Mesothelial cell of epicardium (in vitro differentiated cells): ENCODE measurements at regions not wholly inside any gene's neighbourhood (a gene's known extent, or its start where the extent isn't known, plus 50 kb on each side); places are given as distances from the start of the nearest gene placed in this dataset.

Source experiments
- DNase-seq, 2 experiments: peaks; one replicate each; pipeline ENCODE4 v3.0.0; 2021; ENCODE audit warnings: low spot score in 2 of 2; ENCODE audit not compliant: unreplicated experiment in 2 of 2
- H3K27ac Mint-ChIP-seq: 2 replicates; pipeline ENCODE4 v1.8.0; 2021; ENCODE audit warnings: mixed read lengths
- H3K27me3 Mint-ChIP-seq: 2 replicates; pipeline ENCODE4 v1.8.0; 2021; ENCODE audit warnings: low read depth, mixed read lengths
- H3K36me3 Mint-ChIP-seq: 2 replicates; pipeline ENCODE4 v1.8.0; 2021; ENCODE audit warnings: mixed read lengths
- H3K4me1 Mint-ChIP-seq: 2 replicates; pipeline ENCODE4 v1.8.0; 2021; ENCODE audit warnings: mixed read lengths
- H3K4me3 Mint-ChIP-seq: 2 replicates; pipeline ENCODE4 v1.8.0; 2021; ENCODE audit warnings: mild to moderate bottlenecking, moderate library complexity, mixed read lengths
- H3K9me3 Mint-ChIP-seq: 2 replicates; pipeline ENCODE4 v1.8.0; 2021; ENCODE audit warnings: mixed read lengths
- CTCF ChIP-seq: fragments of 200-600 bp; sonication (generic); IDR thresholded peaks from one replicate; pipeline ENCODE4 v1.5.0; 2021; ENCODE audit warnings: antibody characterized with exemption; ENCODE audit not compliant: unreplicated experiment

GRCh38 chr2:30072250-30072842 is 74.5 kb upstream of the YPEL5 start:
- Mint-ChIP-seq H3K4me1 (no peaks in the 10 kb centered on the region), H3K36me3 (no peaks in the 10 kb centered on the region), H3K27ac (no peak overlapping the region), H3K9me3 (no peaks in the 10 kb centered on the region), H3K27me3 (peaks cover 38% of the 10 kb centered on the region), H3K4me3 (no peak overlapping the region)
- peak; percentile 29 to 75 for DNase-seq
- peak; percentile 66 for TF ChIP-seq CTCF

- H3K27me3 Mint-ChIP-seq, result peaks cover 44% of the 10 kb centered on the region
- H3K9me3 Mint-ChIP-seq, result no peaks in the 10 kb centered on the region
Observed at GRCh38 chr2:30073523-30073922, 73.3 kb upstream of the YPEL5 start.

GRCh38 chr2:30074023-30074422 is 72.8 kb upstream of the YPEL5 start:
- no peak overlapping the region for H3K27ac Mint-ChIP-seq

More at GRCh38 chr2:30073523-30073922, 73.3 kb upstream of the YPEL5 start:
- no peak for DNase-seq
- TF ChIP-seq CTCF, result no peak
- no peak overlapping the region for H3K27ac Mint-ChIP-seq
- no peak overlapping the region for H3K4me3 Mint-ChIP-seq
- no peaks in the 10 kb centered on the region for H3K36me3 Mint-ChIP-seq
- H3K4me1 Mint-ChIP-seq, result no peaks in the 10 kb centered on the region

GRCh38 chr2:30078521-30078920 is 68.3 kb upstream of the YPEL5 start:
- Mint-ChIP-seq H3K9me3 (no peaks in the 10 kb centered on the region), H3K27ac (no peak overlapping the region), H3K4me3 (no peak overlapping the region), H3K27me3 (peaks cover 52% of the 10 kb centered on the region), H3K36me3 (no peaks in the 10 kb centered on the region), H3K4me1 (no peaks in the 10 kb centered on the region)
- no peak for TF ChIP-seq CTCF
- DNase-seq, result no peak

More at GRCh38 chr2:30074023-30074422, 72.8 kb upstream of the YPEL5 start:
- no peaks in the 10 kb centered on the region for H3K9me3 Mint-ChIP-seq
- H3K27me3 Mint-ChIP-seq, result peaks cover 46% of the 10 kb centered on the region
- no peak overlapping the region for H3K4me3 Mint-ChIP-seq
- no peaks in the 10 kb centered on the region for H3K36me3 Mint-ChIP-seq
- no peak for TF ChIP-seq CTCF
- no peak for DNase-seq
- no peaks in the 10 kb centered on the region for H3K4me1 Mint-ChIP-seq

GRCh38 chr2:30084915-30085314 is 61.9 kb upstream of the YPEL5 start:
- DNase-seq, result no peak
- TF ChIP-seq CTCF, result no peak
- H3K36me3 Mint-ChIP-seq, result no peaks in the 10 kb centered on the region
- H3K27me3 Mint-ChIP-seq, result peaks cover 36% of the 10 kb centered on the region
- no peaks in the 10 kb centered on the region for H3K4me1 Mint-ChIP-seq
- H3K27ac Mint-ChIP-seq, result no peak overlapping the region
- H3K9me3 Mint-ChIP-seq, result no peaks in the 10 kb centered on the region
- H3K4me3 Mint-ChIP-seq, result no peak overlapping the region

- peaks cover 41% of the 10 kb centered on the region for H3K27me3 Mint-ChIP-seq
- no peaks in the 10 kb centered on the region for H3K9me3 Mint-ChIP-seq
- no peak for DNase-seq
- no peak overlapping the region for H3K4me3 Mint-ChIP-seq
- H3K36me3 Mint-ChIP-seq, result no peaks in the 10 kb centered on the region
- no peak overlapping the region for H3K27ac Mint-ChIP-seq
- no peak for TF ChIP-seq CTCF
- H3K4me1 Mint-ChIP-seq, result no peaks in the 10 kb centered on the region
Observed at GRCh38 chr2:30089171-30089570, 57.6 kb upstream of the YPEL5 start.
